SK-N-SH (cell line): ENCODE measurements at regions not wholly inside any gene's neighbourhood (a gene's known extent, or its start where the extent isn't known, plus 50 kb on each side); places are given as distances from the start of the nearest gene placed in this dataset.

ENCODE experiments used
- EP300 ChIP-seq, 2 experiments: IDR thresholded peaks; 2 replicates each; pipeline versions ENCODE4 v1.4.0 to v1.6.1; 2012; ENCODE audit warnings: borderline replicate concordance in 1 of 2, low read depth in 1 of 2, low read length in 1 of 2
- NFIC ChIP-seq: IDR thresholded peaks from 2 replicates; pipeline ENCODE4 v1.4.0; 2012; ENCODE audit warnings: borderline replicate concordance
- RAD21 ChIP-seq: IDR thresholded peaks from 2 replicates; pipeline ENCODE4 v1.6.1; 2012; ENCODE audit warnings: mild to moderate bottlenecking, low read length
- RCOR1 ChIP-seq: fragments of 150-350 bp; IDR thresholded peaks from 2 replicates; pipeline ENCODE4 v1.6.1; 2017; ENCODE audit warnings: antibody characterized with exemption, low read length
- RFX5 ChIP-seq: IDR thresholded peaks from 2 replicates; pipeline ENCODE4 v1.6.1; 2012; ENCODE audit warnings: mild to moderate bottlenecking, improper control_type of control experiment, low read length
- SIN3A ChIP-seq: IDR thresholded peaks from 2 replicates; pipeline ENCODE4 v1.6.1; 2012; ENCODE audit warnings: low read depth, mild to moderate bottlenecking, low read length, moderate library complexity, borderline replicate concordance
- TEAD4 ChIP-seq: IDR thresholded peaks from 2 replicates; pipeline ENCODE4 v1.4.0; 2012; ENCODE audit warnings: mild to moderate bottlenecking, borderline replicate concordance; ENCODE audit not compliant: insufficient read depth
- YY1 ChIP-seq: IDR thresholded peaks from 2 replicates; pipeline ENCODE4 v1.4.0; 2012; ENCODE audit warnings: low read depth, mild to moderate bottlenecking
- TF ChIP-seq, protein P1 (sequence below): fragments of 200-600 bp; sonication (generic); IDR thresholded peaks from 2 replicates; pipeline ENCODE4 v1.6.1; 2017; ENCODE audit warnings: antibody characterized with exemption, mild to moderate bottlenecking, moderate library complexity

- TF ChIP-seq YY1 (no peak), RAD21 (no peak), SIN3A (no peak), TEAD4 (no peak), EP300 (IDR thresholded peaks at IDR 0.05; ENCODE audit: borderline replicate concordance in 1 of 2, low read depth in 1 of 2, low read length in 1 of 2) (no peak), NFIC (no peak), RFX5 (no peak), RCOR1 (no peak)
- TF ChIP-seq, protein P1, sequence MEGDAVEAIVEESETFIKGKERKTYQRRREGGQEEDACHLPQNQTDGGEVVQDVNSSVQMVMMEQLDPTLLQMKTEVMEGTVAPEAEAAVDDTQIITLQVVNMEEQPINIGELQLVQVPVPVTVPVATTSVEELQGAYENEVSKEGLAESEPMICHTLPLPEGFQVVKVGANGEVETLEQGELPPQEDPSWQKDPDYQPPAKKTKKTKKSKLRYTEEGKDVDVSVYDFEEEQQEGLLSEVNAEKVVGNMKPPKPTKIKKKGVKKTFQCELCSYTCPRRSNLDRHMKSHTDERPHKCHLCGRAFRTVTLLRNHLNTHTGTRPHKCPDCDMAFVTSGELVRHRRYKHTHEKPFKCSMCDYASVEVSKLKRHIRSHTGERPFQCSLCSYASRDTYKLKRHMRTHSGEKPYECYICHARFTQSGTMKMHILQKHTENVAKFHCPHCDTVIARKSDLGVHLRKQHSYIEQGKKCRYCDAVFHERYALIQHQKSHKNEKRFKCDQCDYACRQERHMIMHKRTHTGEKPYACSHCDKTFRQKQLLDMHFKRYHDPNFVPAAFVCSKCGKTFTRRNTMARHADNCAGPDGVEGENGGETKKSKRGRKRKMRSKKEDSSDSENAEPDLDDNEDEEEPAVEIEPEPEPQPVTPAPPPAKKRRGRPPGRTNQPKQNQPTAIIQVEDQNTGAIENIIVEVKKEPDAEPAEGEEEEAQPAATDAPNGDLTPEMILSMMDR = no peak
Observed at GRCh38 chr2:120548627-120549608, 186.8 kb upstream of the GLI2 start.
